Activated T-cell treated with anti-CD3 and anti-CD28 coated beads, Interleukin-2, amount 50 U/mL, for 4 hours (primary cell): ENCODE measurements at regions not wholly inside any gene's neighbourhood (a gene's known extent, or its start where the extent isn't known, plus 50 kb on each side); places are given as distances from the start of the nearest gene placed in this dataset.

Source experiments
- ATAC-seq, 2 donors: fragments of 200-7000 bp; cut with Tn5 transposase; one replicate each; pipeline ENCODE4 v1.10.0; 2021
- DNase-seq: peaks from one replicate; pipeline ENCODE4 v3.0.0-alpha.2; 2020
- H3K27me3 Mint-ChIP-seq: one replicate; pipeline ENCODE4 v1.8.0; 2021; ENCODE audit warnings: low read depth, mixed read lengths
- H3K36me3 Mint-ChIP-seq: one replicate; pipeline ENCODE4 v1.8.0; 2022; ENCODE audit warnings: mixed read lengths; ENCODE audit not compliant: insufficient read depth
- H3K4me1 Mint-ChIP-seq: one replicate; pipeline ENCODE4 v1.8.0; 2021; ENCODE audit warnings: low read depth, mixed read lengths
- H3K4me3 Mint-ChIP-seq: one replicate; pipeline ENCODE4 v1.8.0; 2021; ENCODE audit warnings: mild to moderate bottlenecking, moderate library complexity, mixed read lengths
- H3K9me3 Mint-ChIP-seq: one replicate; pipeline ENCODE4 v1.8.0; 2021; ENCODE audit warnings: mixed read lengths

DNA sequence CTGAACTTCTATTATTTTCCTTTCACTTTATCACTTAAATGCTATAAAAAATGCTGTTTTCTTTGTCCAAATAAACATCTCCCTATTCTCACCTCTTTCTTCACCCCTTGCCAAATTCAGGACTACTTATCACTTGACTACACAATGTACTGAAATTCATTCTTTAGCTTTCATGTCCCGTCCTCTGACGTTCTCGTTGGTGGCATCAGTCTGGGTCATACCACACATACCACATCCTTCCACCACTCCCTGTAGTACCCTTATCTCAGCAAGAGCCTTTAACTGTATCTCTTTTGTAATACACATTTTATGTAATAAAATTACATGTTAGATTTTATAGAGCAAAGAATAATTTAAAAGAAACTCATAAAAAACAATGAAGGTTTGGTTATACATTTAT is 231.1 kb upstream of the PAPPA start:
- ATAC-seq (no peak), DNase-seq (no peak)
- H3K4me3 Mint-ChIP-seq = no peak overlapping the region

GRCh38 chr9:115923410-115923809 is 230.2 kb upstream of the PAPPA start:
- no peak for ATAC-seq
- Mint-ChIP-seq H3K36me3 (no peaks in the 10 kb centered on the region), H3K27me3 (no peaks in the 10 kb centered on the region), H3K4me1 (no peaks in the 10 kb centered on the region), H3K9me3 (peaks cover 7% of the 10 kb centered on the region), H3K4me3 (no peak overlapping the region)
- no peak for DNase-seq

More for the DNA sequence above, 231.1 kb upstream of the PAPPA start:
- H3K9me3 Mint-ChIP-seq = peaks cover 7% of the 10 kb centered on the region
- H3K4me1 Mint-ChIP-seq = no peaks in the 10 kb centered on the region
- H3K36me3 Mint-ChIP-seq = no peaks in the 10 kb centered on the region
- no peaks in the 10 kb centered on the region for H3K27me3 Mint-ChIP-seq

- DNase-seq = no peak
- peaks cover 7% of the 10 kb centered on the region for H3K9me3 Mint-ChIP-seq
- H3K27me3 Mint-ChIP-seq = no peaks in the 10 kb centered on the region
- no peaks in the 10 kb centered on the region for H3K36me3 Mint-ChIP-seq
- no peak for ATAC-seq
- no peaks in the 10 kb centered on the region for H3K4me1 Mint-ChIP-seq
- no peak overlapping the region for H3K4me3 Mint-ChIP-seq
Measured at GRCh38 chr9:115923903-115924668, 229.5 kb upstream of the PAPPA start.

GRCh38 chr9:115924669-115924987 is 229.0 kb upstream of the PAPPA start:
- no peaks in the 10 kb centered on the region for H3K36me3 Mint-ChIP-seq
- no peak for ATAC-seq
- H3K4me3 Mint-ChIP-seq = no peak overlapping the region
- H3K27me3 Mint-ChIP-seq = no peaks in the 10 kb centered on the region
- no peak for DNase-seq
- peaks cover 7% of the 10 kb centered on the region for H3K9me3 Mint-ChIP-seq
- no peaks in the 10 kb centered on the region for H3K4me1 Mint-ChIP-seq

DNA sequence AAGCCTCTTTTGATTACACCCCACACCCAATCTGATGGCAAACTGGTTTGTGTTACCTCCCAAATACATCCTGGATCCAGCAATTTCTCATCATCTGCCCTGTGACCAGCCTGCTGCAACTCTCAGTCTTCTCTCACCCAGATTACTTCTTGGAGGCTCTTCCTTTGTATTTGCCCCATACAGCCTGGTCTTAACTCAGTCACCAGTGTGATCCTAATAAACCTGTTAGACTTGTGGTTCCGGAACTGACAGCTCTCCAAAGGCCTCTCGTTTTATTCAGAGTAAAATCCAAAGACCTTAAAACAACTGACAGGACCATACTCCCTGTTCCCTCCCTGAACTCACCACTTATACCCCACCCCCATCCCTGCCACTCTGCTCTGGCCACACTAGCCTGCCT is 228.2 kb upstream of the PAPPA start:
- Mint-ChIP-seq H3K36me3 (no peaks in the 10 kb centered on the region), H3K27me3 (no peaks in the 10 kb centered on the region), H3K4me3 (no peak overlapping the region), H3K4me1 (no peaks in the 10 kb centered on the region), H3K9me3 (peaks cover 7% of the 10 kb centered on the region)
- ATAC-seq (no peak), DNase-seq (no peak)

GRCh38 chr9:115930472-115930871 is 223.1 kb upstream of the PAPPA start:
- Mint-ChIP-seq H3K4me3 (no peak overlapping the region), H3K4me1 (no peaks in the 10 kb centered on the region), H3K36me3 (no peaks in the 10 kb centered on the region), H3K27me3 (no peaks in the 10 kb centered on the region), H3K9me3 (no peaks in the 10 kb centered on the region)
- no peak for DNase-seq
- no peak for ATAC-seq

GRCh38 chr9:115938479-115938878 is 215.1 kb upstream of the PAPPA start:
- no peak for ATAC-seq
- no peaks in the 10 kb centered on the region for H3K4me1 Mint-ChIP-seq
- no peak for DNase-seq
- H3K4me3 Mint-ChIP-seq = no peak overlapping the region
- peaks cover 3% of the 10 kb centered on the region for H3K9me3 Mint-ChIP-seq
- H3K36me3 Mint-ChIP-seq = no peaks in the 10 kb centered on the region
- no peaks in the 10 kb centered on the region for H3K27me3 Mint-ChIP-seq

- DNase-seq (no peak), ATAC-seq (no peak)
- H3K9me3 Mint-ChIP-seq = peaks cover 3% of the 10 kb centered on the region
- no peaks in the 10 kb centered on the region for H3K27me3 Mint-ChIP-seq
- H3K4me3 Mint-ChIP-seq = no peak overlapping the region
- H3K4me1 Mint-ChIP-seq = no peaks in the 10 kb centered on the region
- no peaks in the 10 kb centered on the region for H3K36me3 Mint-ChIP-seq
Measured at GRCh38 chr9:115939065-115939765, 214.4 kb upstream of the PAPPA start.

DNA sequence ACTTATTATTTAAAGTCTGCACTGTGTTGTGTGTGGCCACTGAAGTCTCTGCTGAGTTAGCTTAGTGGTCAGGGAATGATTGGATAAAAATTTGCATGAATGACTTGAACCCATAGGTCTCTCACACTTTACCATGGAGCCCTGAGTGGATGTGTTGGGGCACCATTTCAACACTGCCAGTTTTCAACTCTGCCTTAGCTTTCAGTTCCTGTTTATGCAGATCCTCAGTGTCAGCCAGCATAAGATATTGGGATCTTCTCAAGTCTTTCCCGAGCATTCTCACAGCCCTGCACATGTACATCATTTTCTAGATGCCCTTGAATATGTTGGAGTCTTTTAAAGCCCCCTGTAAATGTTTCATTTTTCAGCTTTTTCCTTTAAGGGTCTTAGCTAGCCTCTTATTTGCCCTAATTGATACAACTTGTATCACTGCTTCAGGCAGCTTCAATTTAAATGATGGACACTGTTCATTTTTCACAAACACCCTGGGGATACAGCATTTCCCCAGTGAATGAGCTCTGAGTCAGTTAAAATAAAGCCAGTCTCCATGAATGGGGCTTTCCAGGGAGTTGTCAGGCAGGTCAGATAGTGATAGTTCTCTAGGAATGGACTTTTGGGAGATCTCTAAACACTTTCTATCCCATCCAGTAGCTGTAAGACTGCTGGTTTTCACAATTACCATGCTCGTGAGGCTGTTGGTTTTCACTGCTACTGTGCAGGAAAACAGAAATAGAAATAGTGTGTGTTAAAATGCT is 211.9 kb upstream of the PAPPA start:
- no peaks in the 10 kb centered on the region for H3K27me3 Mint-ChIP-seq
- no peak for ATAC-seq

GRCh38 chr9:115943431-115944165 is 210.0 kb upstream of the PAPPA start:
- H3K36me3 Mint-ChIP-seq = no peaks in the 10 kb centered on the region
- no peak overlapping the region for H3K4me3 Mint-ChIP-seq
- DNase-seq (no peak), ATAC-seq (no peak)
- no peaks in the 10 kb centered on the region for H3K27me3 Mint-ChIP-seq
- H3K9me3 Mint-ChIP-seq = no peaks in the 10 kb centered on the region
- H3K4me1 Mint-ChIP-seq = no peaks in the 10 kb centered on the region

More for the DNA sequence above, 211.9 kb upstream of the PAPPA start:
- Mint-ChIP-seq H3K9me3 (no peaks in the 10 kb centered on the region), H3K4me1 (no peaks in the 10 kb centered on the region), H3K4me3 (no peak overlapping the region), H3K36me3 (no peaks in the 10 kb centered on the region)
- no peak for DNase-seq

DNA sequence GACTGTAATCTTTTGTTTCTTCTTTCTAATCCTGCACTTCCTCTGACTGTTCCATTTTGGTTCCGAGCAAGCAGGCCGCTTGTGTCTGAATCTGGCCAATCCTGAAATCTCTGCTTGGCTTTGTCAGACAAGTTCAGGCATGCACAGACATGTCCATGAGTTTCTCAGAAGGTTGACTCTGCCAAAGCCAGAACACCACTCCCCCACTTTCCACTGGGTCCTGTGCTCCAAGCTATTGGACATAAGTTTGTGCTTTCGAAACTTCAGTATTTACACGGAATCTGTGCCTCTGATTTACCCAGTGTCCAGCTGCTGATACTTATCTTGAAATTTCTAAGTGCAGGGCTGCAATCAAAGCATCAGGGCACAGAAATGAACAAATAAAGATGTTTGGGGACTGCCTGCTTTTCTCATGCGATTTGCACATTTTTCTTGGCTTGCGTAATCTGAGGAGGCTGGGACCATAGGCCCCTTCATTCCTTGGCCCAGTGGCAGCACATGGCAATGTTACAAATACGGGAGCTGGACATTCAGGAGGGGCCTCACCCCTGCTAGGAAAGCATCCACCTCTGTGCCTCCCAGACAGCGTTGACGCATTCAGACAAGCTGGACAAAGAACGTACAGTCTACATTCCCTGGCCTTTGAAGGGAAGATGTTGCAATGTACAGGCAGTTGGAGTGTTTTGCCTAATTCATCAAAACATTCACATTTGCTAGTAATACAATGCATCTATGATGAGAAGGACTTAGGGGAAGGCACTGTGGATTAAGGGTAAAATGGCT is 209.2 kb upstream of the PAPPA start:
- H3K9me3 Mint-ChIP-seq = no peaks in the 10 kb centered on the region

GRCh38 chr9:115945009-115945431 is 208.6 kb upstream of the PAPPA start:
- ATAC-seq (no peak), DNase-seq (no peak)
- H3K27me3 Mint-ChIP-seq = no peaks in the 10 kb centered on the region
- H3K36me3 Mint-ChIP-seq = no peaks in the 10 kb centered on the region
- no peak overlapping the region for H3K4me3 Mint-ChIP-seq
- no peaks in the 10 kb centered on the region for H3K4me1 Mint-ChIP-seq
- no peaks in the 10 kb centered on the region for H3K9me3 Mint-ChIP-seq

More for the DNA sequence above, 209.2 kb upstream of the PAPPA start:
- no peaks in the 10 kb centered on the region for H3K36me3 Mint-ChIP-seq
- no peaks in the 10 kb centered on the region for H3K4me1 Mint-ChIP-seq
- no peak overlapping the region for H3K4me3 Mint-ChIP-seq
- no peak for DNase-seq
- ATAC-seq = no peak
- H3K27me3 Mint-ChIP-seq = no peaks in the 10 kb centered on the region

DNA sequence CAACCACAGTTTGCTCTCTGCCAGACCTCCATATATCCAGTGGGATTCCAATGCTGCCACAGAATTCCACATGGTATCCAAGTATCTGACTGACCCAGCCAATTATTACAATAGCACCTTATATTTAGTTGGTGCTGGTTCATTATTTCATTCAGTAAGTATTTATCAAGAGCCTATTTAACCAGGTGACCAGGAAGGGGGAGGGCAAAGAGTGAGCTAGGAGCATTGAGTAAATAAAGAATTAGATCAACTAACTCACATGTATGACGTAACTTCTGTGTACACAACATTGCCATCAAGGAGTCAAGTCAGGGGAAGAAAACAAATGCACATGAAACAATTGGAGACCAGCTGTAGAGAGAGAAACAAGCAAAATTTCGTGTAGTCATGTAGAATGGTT is 207.1 kb upstream of the PAPPA start:
- H3K36me3 Mint-ChIP-seq = no peaks in the 10 kb centered on the region
- no peaks in the 10 kb centered on the region for H3K27me3 Mint-ChIP-seq
- ATAC-seq (no peak), DNase-seq (no peak)
- no peaks in the 10 kb centered on the region for H3K9me3 Mint-ChIP-seq
- no peak overlapping the region for H3K4me3 Mint-ChIP-seq
- H3K4me1 Mint-ChIP-seq = no peaks in the 10 kb centered on the region

GRCh38 chr9:115951977-115952376 is 201.6 kb upstream of the PAPPA start:
- no peaks in the 10 kb centered on the region for H3K9me3 Mint-ChIP-seq
- ATAC-seq = no peak

More at GRCh38 chr9:115951977-115952376, 201.6 kb upstream of the PAPPA start:
- no peak for DNase-seq
- Mint-ChIP-seq H3K4me1 (no peaks in the 10 kb centered on the region), H3K36me3 (no peaks in the 10 kb centered on the region), H3K4me3 (no peak overlapping the region), H3K27me3 (no peaks in the 10 kb centered on the region)
